Osteocyte (in vitro differentiated cells): ENCODE measurements at regions not wholly inside any gene's neighbourhood (a gene's known extent, or its start where the extent isn't known, plus 50 kb on each side); places are given as distances from the start of the nearest gene placed in this dataset.

Source experiments
- DNase-seq: peaks from one replicate; pipeline ENCODE4 v3.0.0; 2021; ENCODE audit warnings: mixed read lengths; ENCODE audit not compliant: unreplicated experiment; ENCODE audit errors: extremely low spot score
- H3K27ac Mint-ChIP-seq: one replicate; pipeline ENCODE4 v1.8.0; 2021; ENCODE audit warnings: mild to moderate bottlenecking, mixed read lengths; ENCODE audit not compliant: unreplicated experiment
- H3K27me3 Mint-ChIP-seq: one replicate; pipeline ENCODE4 v1.8.0; 2021; ENCODE audit warnings: mixed read lengths; ENCODE audit not compliant: unreplicated experiment
- H3K36me3 Mint-ChIP-seq: one replicate; pipeline ENCODE4 v1.8.0; 2021; ENCODE audit warnings: mixed read lengths; ENCODE audit not compliant: unreplicated experiment
- H3K4me1 Mint-ChIP-seq: one replicate; pipeline ENCODE4 v1.8.0; 2021; ENCODE audit warnings: mixed read lengths; ENCODE audit not compliant: unreplicated experiment
- H3K4me3 Mint-ChIP-seq: one replicate; pipeline ENCODE4 v1.8.0; 2021; ENCODE audit warnings: mild to moderate bottlenecking, moderate library complexity, mixed read lengths; ENCODE audit not compliant: unreplicated experiment
- H3K9me3 Mint-ChIP-seq: one replicate; pipeline ENCODE4 v1.8.0; 2021; ENCODE audit warnings: mixed read lengths; ENCODE audit not compliant: unreplicated experiment
- CTCF ChIP-seq: fragments of 200-600 bp; sonication (generic); IDR thresholded peaks from 2 replicates; pipeline ENCODE4 v1.5.0; 2021; ENCODE audit warnings: antibody characterized with exemption, mild to moderate bottlenecking, moderate library complexity

GRCh38 chr18:40325988-40326387 lies 1629.0 kb upstream of the PIK3C3 start:
- Mint-ChIP-seq H3K4me1 (no peaks in the 10 kb centered on the region), H3K9me3 (no peaks in the 10 kb centered on the region), H3K27ac (no peak overlapping the region), H3K36me3 (no peaks in the 10 kb centered on the region), H3K4me3 (no peak overlapping the region), H3K27me3 (peaks cover 6% of the 10 kb centered on the region)
- TF ChIP-seq CTCF: no peak
- no peak for DNase-seq

GRCh38 chr18:40314199-40314598 lies 1640.8 kb upstream of the PIK3C3 start:
- Mint-ChIP-seq H3K36me3 (no peaks in the 10 kb centered on the region), H3K27ac (no peak overlapping the region), H3K9me3 (no peaks in the 10 kb centered on the region), H3K4me3 (no peak overlapping the region), H3K27me3 (peaks cover 7% of the 10 kb centered on the region), H3K4me1 (no peaks in the 10 kb centered on the region)
- TF ChIP-seq CTCF: no peak
- DNase-seq: no peak

GRCh38 chr18:40313030-40313642 lies 1641.9 kb upstream of the PIK3C3 start:
- peaks cover 1% of the 10 kb centered on the region for H3K27me3 Mint-ChIP-seq
- no peak overlapping the region for H3K4me3 Mint-ChIP-seq
- no peak overlapping the region for H3K27ac Mint-ChIP-seq
- H3K36me3 Mint-ChIP-seq: no peaks in the 10 kb centered on the region
- TF ChIP-seq CTCF: no peak
- H3K4me1 Mint-ChIP-seq: no peaks in the 10 kb centered on the region
- no peaks in the 10 kb centered on the region for H3K9me3 Mint-ChIP-seq
- DNase-seq: no peak

GRCh38 chr18:40307627-40308026 lies 1647.4 kb upstream of the PIK3C3 start:
- no peak for TF ChIP-seq CTCF
- no peaks in the 10 kb centered on the region for H3K4me1 Mint-ChIP-seq
- DNase-seq: no peak
- H3K9me3 Mint-ChIP-seq: peaks cover 13% of the 10 kb centered on the region
- no peak overlapping the region for H3K27ac Mint-ChIP-seq
- H3K27me3 Mint-ChIP-seq: no peaks in the 10 kb centered on the region
- H3K36me3 Mint-ChIP-seq: no peaks in the 10 kb centered on the region
- no peak overlapping the region for H3K4me3 Mint-ChIP-seq

GRCh38 chr18:40296717-40297413 lies 1658.2 kb upstream of the PIK3C3 start:
- Mint-ChIP-seq H3K4me1 (no peaks in the 10 kb centered on the region), H3K36me3 (no peaks in the 10 kb centered on the region), H3K4me3 (no peak overlapping the region), H3K27ac (no peak overlapping the region), H3K9me3 (no peaks in the 10 kb centered on the region), H3K27me3 (peaks cover 4% of the 10 kb centered on the region)
- DNase-seq: no peak
- no peak for TF ChIP-seq CTCF
